Activated CD4-positive, alpha-beta T cell treated with anti-CD3 and anti-CD28 coated beads, Interleukin-2, amount 10 ng/mL, durations not matched to agents 24 days and 14 days (primary cell): ENCODE measurements at regions not wholly inside any gene's neighbourhood (a gene's known extent, or its start where the extent isn't known, plus 50 kb on each side); places are given as distances from the start of the nearest gene placed in this dataset.
A peak's percentile ranks its signal among the peaks of the same experiment; 100 is the strongest.

ENCODE experiments used
- DNase-seq: peaks from one replicate; pipeline ENCODE4 v3.0.0; 2022
- H3K27ac Mint-ChIP-seq: one replicate; pipeline ENCODE4 v1.8.0; 2022; ENCODE audit warnings: mild to moderate bottlenecking, mixed read lengths
- H3K27me3 Mint-ChIP-seq: one replicate; pipeline ENCODE4 v1.8.0; 2022; ENCODE audit warnings: mixed read lengths
- H3K36me3 Mint-ChIP-seq: one replicate; pipeline ENCODE4 v1.8.0; 2022; ENCODE audit warnings: low read depth, mild to moderate bottlenecking, mixed read lengths
- H3K4me1 Mint-ChIP-seq: one replicate; pipeline ENCODE4 v1.8.0; 2021; ENCODE audit warnings: mixed read lengths
- H3K4me3 Mint-ChIP-seq: one replicate; pipeline ENCODE4 v1.8.0; 2022; ENCODE audit warnings: mild to moderate bottlenecking, moderate library complexity, mixed read lengths
- H3K9me3 Mint-ChIP-seq: one replicate; pipeline ENCODE4 v1.8.0; 2021; ENCODE audit warnings: mixed read lengths
- intact Hi-C: fragments of 100-400 bp; cut with micrococcal nuclease; formaldehyde crosslinking; loops from one replicate; pipeline ENCODE4 v1.15.1; 2023

DNA sequence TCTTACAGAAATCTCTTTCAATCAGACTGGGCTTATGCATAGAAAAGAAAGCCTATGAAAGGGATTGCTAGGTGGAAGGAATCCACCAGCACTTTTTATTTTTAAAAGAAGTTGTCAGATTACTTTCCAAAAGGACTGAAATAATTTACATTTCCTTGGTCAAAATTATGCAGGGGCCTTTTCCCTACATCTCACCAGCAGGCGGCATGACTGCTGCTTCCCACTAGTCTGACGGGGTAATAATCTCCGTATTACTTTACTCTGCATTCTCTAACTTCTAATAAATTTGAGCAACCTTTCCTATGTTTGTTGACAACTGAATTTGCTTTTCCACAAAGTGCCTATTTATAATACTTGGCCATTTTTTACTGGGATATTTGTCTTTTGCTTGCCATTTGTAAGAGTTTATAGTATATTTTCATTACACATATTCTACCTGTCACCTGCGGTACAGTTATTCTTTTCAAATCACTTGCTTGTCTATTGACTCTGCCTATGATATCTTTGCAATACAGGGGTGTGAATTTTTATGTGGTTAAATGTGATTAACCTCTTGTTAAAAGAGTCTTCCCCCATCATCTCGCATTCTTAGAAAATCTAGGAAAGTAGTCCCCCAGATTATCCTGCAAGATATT, 51.9 kb upstream of the USP47 start:
- Mint-ChIP-seq H3K9me3 (no peaks in the 10 kb centered on the region), H3K27ac (no peak overlapping the region), H3K36me3 (no peaks in the 10 kb centered on the region), H3K4me1 (peaks cover 2% of the 10 kb centered on the region), H3K4me3 (no peak overlapping the region), H3K27me3 (peaks cover 22% of the 10 kb centered on the region)
- peak; percentile 63 for DNase-seq
- intact Hi-C loops: loop anchor here (2.0 to 5.0 kb wide), 6 partner anchors 59 to 1018 kb away; no protein-coding TSS in a partner anchor

DNA sequence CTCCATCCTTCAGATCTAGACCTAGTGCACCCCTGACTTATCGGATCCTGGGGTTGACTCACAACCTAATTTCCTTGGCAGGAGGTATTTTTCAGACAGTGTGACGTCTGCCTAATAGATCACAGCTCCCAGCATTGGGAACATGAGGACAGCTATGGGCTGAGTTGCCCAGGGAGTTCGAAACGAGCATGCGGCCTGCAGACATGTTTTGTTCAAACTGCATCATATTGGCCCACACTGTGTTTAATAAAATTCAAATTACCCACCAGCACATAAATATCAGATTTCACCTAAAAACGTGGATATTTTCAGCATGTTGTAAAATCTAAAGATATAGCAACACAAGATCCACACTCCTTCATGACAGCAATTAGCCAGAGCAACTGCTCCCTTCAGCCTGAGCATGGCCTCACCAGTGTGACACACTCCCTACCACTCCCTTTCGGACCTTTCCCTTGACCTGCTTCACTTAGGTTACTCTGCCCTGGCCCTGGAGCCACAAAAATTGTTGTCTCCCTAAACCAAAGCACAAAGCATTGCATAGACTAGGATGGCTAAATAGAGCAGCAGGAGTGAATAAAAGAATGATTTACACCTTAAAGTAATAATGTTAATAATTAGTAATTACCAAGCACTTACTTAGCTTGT, 53.6 kb upstream of the USP47 start:
- Mint-ChIP-seq H3K27ac (no peak overlapping the region), H3K36me3 (no peaks in the 10 kb centered on the region), H3K9me3 (no peaks in the 10 kb centered on the region), H3K4me3 (no peak overlapping the region), H3K27me3 (peaks cover 16% of the 10 kb centered on the region), H3K4me1 (peaks cover 2% of the 10 kb centered on the region)
- DNase-seq: peak; percentile 54
- intact Hi-C loops: loop anchor here (2.0 to 5.0 kb wide), 6 partner anchors 61 to 1016 kb away; no protein-coding TSS in a partner anchor

DNA sequence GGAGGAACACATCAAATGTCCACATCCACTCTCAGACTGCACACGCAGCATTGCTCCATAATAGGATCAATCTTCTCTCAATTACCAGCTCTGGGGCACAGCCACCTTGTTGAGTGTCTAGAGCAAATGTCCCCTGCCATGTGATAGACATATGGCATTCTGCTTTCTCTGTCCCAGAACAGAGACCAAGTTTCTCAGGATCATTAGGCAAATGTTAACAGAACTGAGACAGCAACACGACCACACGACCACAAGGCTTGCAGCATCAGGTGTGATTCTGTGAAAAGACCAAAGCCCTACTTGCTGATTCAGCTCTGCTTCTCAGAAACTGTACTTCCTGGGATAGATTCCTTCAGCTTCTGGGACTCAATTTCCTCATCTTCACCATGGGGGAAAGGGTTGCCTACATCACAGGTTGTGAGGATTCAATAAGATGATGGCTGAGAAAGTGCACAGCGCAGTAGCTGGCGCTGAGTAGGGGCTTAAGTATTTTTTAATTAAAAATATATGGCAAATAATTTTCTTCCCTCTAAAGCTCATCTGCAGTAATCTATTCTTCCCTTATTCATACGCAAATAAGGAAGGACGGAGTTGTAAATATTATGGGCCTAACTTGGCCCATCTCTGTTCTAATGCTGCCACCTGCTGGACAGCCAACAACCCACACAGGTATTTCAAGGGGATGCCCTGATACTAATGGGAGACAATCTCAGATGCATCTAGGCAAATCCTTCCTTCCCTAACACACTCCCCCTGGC, 54.3 kb upstream of the USP47 start:
- H3K36me3 Mint-ChIP-seq: no peaks in the 10 kb centered on the region
- H3K9me3 Mint-ChIP-seq: no peaks in the 10 kb centered on the region
- H3K4me3 Mint-ChIP-seq: no peak overlapping the region
- intact Hi-C loops: loop anchor here (1.0 to 5.0 kb wide), 8 partner anchors 61 to 1015 kb away; no protein-coding TSS in a partner anchor
- peaks cover 12% of the 10 kb centered on the region for H3K27me3 Mint-ChIP-seq
- H3K27ac Mint-ChIP-seq: no peak overlapping the region
- peak; percentile 89 for DNase-seq
- peaks cover 2% of the 10 kb centered on the region for H3K4me1 Mint-ChIP-seq

DNA sequence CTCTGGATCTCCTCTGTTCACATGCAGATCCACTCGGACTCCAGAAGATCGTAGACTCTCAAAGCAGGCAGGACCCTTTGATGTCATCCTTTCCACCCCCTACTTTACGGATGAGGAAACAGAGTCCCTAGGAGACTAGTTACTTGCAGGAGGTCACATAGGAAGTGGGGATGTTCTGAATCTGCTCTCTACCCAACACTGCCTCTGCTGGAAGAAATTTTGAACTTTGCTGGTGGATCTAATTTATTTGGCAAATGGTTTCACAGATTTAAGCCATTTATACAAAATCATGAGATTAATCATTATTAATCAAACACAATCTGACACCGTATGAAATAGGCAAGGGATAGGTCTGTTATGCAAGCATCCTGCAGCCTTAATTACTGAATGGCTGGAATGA, 55.0 kb upstream of the USP47 start:
- Mint-ChIP-seq H3K9me3 (no peaks in the 10 kb centered on the region), H3K4me3 (no peak overlapping the region), H3K4me1 (peaks cover 2% of the 10 kb centered on the region), H3K36me3 (no peaks in the 10 kb centered on the region), H3K27ac (no peak overlapping the region), H3K27me3 (peaks cover 12% of the 10 kb centered on the region)
- intact Hi-C loops: loop anchor here (1.0 to 5.0 kb wide), 7 partner anchors 181 to 1014 kb away; no protein-coding TSS in a partner anchor
- no peak for DNase-seq

DNA sequence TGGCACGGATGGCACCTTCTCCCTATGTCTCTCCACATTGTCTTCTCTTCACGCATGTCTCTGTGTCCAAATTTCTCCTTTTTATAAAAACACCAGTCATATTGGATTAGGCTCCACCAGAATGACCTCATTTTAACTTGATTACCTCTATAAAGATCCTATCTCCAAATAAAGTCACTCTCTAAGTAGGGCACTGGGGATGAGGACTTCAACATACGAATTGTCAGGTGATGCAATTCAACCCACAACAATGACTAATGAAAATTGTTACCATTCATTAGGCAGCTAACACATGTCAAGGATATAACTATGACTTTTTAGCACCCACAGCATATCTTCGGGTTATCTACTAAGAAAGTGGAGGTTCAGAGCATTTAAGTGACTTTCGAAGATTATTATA, 55.5 kb upstream of the USP47 start:
- no peaks in the 10 kb centered on the region for H3K9me3 Mint-ChIP-seq
- H3K27ac Mint-ChIP-seq: no peak overlapping the region
- H3K4me1 Mint-ChIP-seq: peaks cover 2% of the 10 kb centered on the region
- DNase-seq: no peak
- intact Hi-C loops: loop anchor here (2.0 to 5.0 kb wide), 6 partner anchors 181 to 1014 kb away; no protein-coding TSS in a partner anchor
- no peaks in the 10 kb centered on the region for H3K36me3 Mint-ChIP-seq
- peaks cover 10% of the 10 kb centered on the region for H3K27me3 Mint-ChIP-seq
- no peak overlapping the region for H3K4me3 Mint-ChIP-seq

DNA sequence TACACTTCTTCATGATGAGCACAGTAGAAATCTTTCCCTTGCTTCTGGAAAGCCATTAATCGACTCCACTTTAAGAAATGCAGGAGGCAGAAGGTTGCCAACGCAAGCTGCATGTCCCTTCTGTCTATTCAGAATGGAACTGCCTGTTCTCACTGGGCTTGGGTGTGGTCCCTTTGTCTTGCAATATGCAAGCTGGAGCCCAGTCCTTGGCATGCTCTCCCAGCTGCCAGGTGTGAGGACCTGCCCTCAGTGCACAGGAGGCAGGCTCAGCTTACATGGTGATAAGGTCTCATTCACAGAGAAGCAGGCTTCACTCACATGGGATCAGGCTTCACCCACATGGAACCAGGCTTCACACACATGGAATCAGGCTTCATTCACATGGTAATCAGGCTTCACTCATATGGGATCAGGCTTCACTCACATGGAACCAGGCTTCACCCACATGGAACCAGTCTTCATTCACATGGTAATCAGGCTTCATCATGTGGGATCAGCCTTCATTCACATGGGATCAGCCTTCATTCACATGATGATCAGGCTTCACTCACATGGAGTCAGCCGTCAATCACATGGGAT, 59.2 kb upstream of the USP47 start:
- Mint-ChIP-seq H3K36me3 (no peaks in the 10 kb centered on the region), H3K4me1 (peaks cover 2% of the 10 kb centered on the region), H3K27ac (no peak overlapping the region), H3K9me3 (no peaks in the 10 kb centered on the region), H3K27me3 (peaks cover 7% of the 10 kb centered on the region), H3K4me3 (no peak overlapping the region)
- no peak for DNase-seq
- intact Hi-C loops: no loop called here

DNA sequence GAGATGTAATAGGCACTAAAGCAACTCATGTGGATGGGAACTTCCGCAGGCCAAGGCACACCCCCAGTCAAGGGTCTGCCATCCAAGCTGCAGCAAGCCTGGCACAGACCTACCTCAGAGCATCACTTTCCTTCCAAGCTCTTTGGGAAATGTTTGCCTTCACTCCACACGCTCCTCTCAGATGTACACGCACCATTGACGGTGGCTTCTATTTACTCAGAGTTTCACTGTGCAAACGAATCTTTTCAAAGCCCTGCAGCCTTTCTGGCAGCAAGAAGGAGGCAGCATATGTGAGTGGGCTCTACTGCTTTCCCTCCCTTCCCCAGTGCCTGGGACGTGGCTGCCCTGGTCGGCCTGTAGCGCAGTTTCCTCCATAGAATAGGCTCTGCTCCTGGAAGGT, 60.9 kb upstream of the USP47 start:
- Mint-ChIP-seq H3K27me3 (peaks cover 11% of the 10 kb centered on the region), H3K27ac (no peak overlapping the region), H3K4me1 (no peaks in the 10 kb centered on the region), H3K9me3 (no peaks in the 10 kb centered on the region), H3K4me3 (no peak overlapping the region), H3K36me3 (no peaks in the 10 kb centered on the region)
- no peak for DNase-seq
- intact Hi-C loops: no loop called here

DNA sequence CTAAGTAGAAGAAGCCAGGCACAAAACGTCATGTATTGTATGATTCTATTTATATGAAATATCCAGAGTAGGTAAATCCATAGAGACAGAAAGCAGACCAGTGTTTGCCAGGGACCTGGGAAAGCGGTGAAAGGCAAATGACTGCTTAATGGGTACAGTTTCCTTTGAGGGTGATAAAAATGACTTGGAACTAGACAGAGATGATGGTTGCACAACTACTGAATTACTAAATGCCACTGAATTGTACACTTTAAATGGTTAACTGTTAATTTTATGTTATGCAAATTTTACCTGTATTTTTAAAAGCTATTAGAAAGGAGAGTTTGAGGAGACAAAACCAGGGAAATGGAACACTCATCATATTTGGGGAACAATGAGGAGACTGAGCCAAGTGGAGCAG, 61.8 kb upstream of the USP47 start:
- H3K27ac Mint-ChIP-seq: no peak overlapping the region
- no peak for DNase-seq
- intact Hi-C loops: no loop called here

DNA sequence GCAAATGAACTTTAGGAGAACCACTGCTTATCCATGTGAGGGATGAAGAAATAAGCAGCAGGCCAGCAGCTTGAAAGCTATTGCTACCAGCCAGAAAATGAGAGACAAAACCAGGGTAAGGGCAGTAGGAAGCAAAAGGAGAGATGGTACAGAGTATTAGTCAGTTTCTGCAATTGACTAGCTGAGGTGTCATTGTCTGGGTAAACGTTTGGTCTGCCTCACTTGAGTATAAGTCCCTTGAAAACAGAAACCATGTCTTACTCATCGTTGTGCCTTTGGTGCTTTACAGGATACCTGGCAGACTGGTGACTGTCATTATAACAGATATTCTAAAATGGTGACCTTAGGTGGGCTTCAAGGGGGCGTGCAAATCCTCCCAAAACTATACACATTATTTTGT, 63.9 kb upstream of the USP47 start:
- Mint-ChIP-seq H3K4me1 (no peaks in the 10 kb centered on the region), H3K27me3 (peaks cover 19% of the 10 kb centered on the region), H3K9me3 (no peaks in the 10 kb centered on the region), H3K27ac (no peak overlapping the region), H3K36me3 (no peaks in the 10 kb centered on the region), H3K4me3 (no peak overlapping the region)
- DNase-seq: no peak
- intact Hi-C loops: no loop called here

More for the DNA sequence above, 61.8 kb upstream of the USP47 start:
- Mint-ChIP-seq H3K4me1 (no peaks in the 10 kb centered on the region), H3K4me3 (no peak overlapping the region), H3K9me3 (no peaks in the 10 kb centered on the region), H3K36me3 (no peaks in the 10 kb centered on the region), H3K27me3 (peaks cover 16% of the 10 kb centered on the region)

DNA sequence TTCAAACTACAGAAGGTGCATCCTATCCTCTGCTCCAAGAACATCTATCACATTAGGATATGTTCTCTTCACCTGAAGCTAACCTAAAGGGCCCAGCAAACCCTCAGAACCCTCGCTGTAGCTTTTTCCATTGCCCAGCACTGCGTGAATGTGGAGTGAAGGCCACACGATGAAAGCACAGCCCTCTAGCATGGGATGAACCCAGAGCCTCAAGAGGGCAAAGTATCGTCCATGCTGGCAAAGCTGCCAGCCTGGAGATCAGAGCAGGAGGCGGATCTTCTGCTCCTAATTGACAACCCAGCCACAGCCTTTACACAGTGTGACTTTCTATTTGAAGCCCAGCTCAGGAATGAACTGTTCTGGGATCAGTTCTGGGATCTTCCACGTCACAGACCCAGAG, 65.1 kb upstream of the USP47 start:
- H3K27ac Mint-ChIP-seq: no peak overlapping the region
- H3K9me3 Mint-ChIP-seq: no peaks in the 10 kb centered on the region
- intact Hi-C loops: no loop called here
- H3K4me3 Mint-ChIP-seq: no peak overlapping the region
- H3K36me3 Mint-ChIP-seq: no peaks in the 10 kb centered on the region
- H3K27me3 Mint-ChIP-seq: peaks cover 25% of the 10 kb centered on the region
- DNase-seq: no peak
- H3K4me1 Mint-ChIP-seq: no peaks in the 10 kb centered on the region

DNA sequence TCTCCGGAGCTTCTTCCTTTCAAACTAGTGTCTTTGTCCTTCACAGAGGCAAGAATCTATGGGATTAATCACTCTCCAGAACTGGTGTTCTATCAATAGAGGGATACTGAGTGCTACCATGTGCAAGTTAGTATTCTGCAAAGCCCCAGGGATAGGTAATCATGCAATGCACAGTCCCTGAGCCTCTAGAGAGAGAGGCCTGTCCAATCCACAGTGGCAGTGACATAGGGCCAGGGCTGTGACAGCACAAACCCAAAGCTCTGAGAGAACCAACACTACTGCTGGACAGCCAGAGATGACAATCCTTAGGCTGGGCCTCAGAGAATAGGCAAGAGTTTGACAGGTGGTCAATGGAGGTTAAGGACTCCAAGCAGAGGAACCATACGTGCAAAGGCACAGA, 66.8 kb upstream of the USP47 start:
- Mint-ChIP-seq H3K36me3 (no peaks in the 10 kb centered on the region), H3K4me1 (no peaks in the 10 kb centered on the region), H3K9me3 (no peaks in the 10 kb centered on the region), H3K4me3 (no peak overlapping the region), H3K27ac (no peak overlapping the region), H3K27me3 (peaks cover 33% of the 10 kb centered on the region)
- intact Hi-C loops: no loop called here
- DNase-seq: no peak

DNA sequence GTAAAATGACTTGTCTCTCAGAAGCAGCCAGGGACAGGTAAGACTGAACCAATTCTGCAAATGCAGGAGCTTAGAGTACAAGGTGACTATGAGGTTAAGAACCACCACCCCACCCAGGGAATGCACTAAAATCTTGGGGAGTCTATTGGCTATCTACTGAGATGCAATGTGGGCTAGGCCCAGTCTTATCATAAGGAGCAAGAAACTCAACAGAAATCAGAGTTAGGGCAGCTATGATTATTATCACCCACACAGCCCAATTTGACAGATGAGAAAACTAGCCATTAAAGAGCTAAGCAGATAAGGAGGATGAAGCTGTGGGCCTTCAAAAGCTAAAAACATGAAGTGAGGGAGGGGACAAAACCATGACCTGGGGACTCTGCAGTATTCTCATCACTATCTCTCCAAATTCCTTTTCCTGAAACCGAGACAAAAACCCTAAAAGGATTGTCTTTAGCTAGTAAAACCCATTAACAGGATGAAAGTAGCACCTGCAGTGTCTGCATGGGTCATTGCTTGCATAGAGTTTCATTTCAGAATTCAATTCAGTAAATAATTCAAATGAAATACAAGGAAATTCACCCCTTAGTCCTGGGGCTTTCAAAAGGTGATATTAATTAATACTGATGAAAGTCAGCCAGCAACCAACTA, 68.8 kb upstream of the USP47 start:
- H3K4me1 Mint-ChIP-seq: no peaks in the 10 kb centered on the region
- no peak for DNase-seq
- intact Hi-C loops: no loop called here
- no peaks in the 10 kb centered on the region for H3K36me3 Mint-ChIP-seq
- no peak overlapping the region for H3K27ac Mint-ChIP-seq
- H3K9me3 Mint-ChIP-seq: no peaks in the 10 kb centered on the region
- peaks cover 35% of the 10 kb centered on the region for H3K27me3 Mint-ChIP-seq
- H3K4me3 Mint-ChIP-seq: no peak overlapping the region

DNA sequence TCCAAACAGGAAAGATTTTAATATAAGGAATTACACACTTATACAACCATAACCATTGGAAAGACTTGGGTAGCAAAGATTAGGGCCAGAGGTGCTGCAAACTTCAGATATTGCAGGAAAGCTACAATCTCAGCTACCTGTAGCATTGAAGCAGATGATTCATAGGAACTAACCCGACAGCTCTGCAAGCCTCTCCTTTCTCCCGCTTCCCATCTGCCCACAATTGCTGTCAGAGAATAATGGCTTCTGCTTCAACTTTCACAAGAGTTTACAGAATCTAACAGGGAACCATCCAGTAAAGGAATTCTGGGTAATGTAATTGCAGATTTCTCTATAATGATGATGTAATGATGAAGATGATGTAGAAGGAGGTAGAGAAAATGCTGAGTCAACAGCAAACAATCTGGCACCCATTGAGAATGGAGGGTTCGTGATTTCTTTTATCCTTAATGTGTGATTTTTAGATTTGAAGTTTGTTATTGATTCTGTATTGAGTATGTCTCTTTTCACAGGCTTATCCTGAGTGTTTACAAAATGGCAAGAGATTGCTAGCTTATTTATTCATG, 70.8 kb upstream of the USP47 start:
- Mint-ChIP-seq H3K9me3 (no peaks in the 10 kb centered on the region), H3K4me1 (no peaks in the 10 kb centered on the region), H3K36me3 (no peaks in the 10 kb centered on the region), H3K4me3 (no peak overlapping the region), H3K27me3 (peaks cover 37% of the 10 kb centered on the region), H3K27ac (no peak overlapping the region)
- intact Hi-C loops: no loop called here
- no peak for DNase-seq
